Activated CD4-positive, alpha-beta T cell treated with anti-CD3 and anti-CD28 coated beads, Interleukin-2, amount 50 U/mL, for 24 hours (primary cell): ENCODE measurements at regions not wholly inside any gene's neighbourhood (a gene's known extent, or its start where the extent isn't known, plus 50 kb on each side); places are given as distances from the start of the nearest gene placed in this dataset.
"Not testable (repeated sequence)": the region's sequence is repeated elsewhere in the genome, so short reads cannot be mapped to it uniquely, and the experiment has no call there.

Experiments
- DNase-seq, 2 donors: peaks; one replicate each; pipeline ENCODE4 v3.0.0-alpha.2; 2020; ENCODE audit warnings: low read depth in 1 of 2, low spot score in 1 of 2

- DNase-seq: not testable (repeated sequence)
Measured at GRCh38 chr1:121109025-121109424, 75.1 kb downstream of the FAM72B start.

GRCh38 chr1:121116522-121117297 lies 67.4 kb downstream of the FAM72B start:
- not testable (repeated sequence) for DNase-seq

DNA sequence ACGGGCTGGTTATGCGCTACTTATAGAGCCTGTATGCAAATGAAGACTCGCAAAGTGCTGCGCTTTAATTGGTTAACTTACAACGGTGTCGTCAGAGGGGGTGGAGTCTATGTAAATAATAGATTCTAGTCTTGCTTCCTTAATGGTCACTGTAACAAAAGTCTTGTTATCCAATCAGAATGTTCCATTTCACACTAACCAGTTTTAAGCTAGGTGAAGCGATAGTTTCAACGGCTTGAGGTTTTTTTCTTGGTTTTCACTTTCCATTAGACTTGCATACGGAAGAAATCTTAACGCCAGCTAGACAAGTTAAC lies 66.9 kb downstream of the FAM72B start:
- DNase-seq: not testable (repeated sequence)

- not testable (repeated sequence) for DNase-seq
Measured at GRCh38 chr1:121117622-121118479, 66.3 kb downstream of the FAM72B start.
